ENCODE measurements at regions not wholly inside any gene's neighbourhood (a gene's known extent, or its start where the extent isn't known, plus 50 kb on each side); places are given as distances from the start of the nearest gene placed in this dataset.

GRCh38 chr4:123904882-123905281 is 508.3 kb downstream of the SPRY1 start:
- Histone ChIP-seq H3K4me3 (ENCODE audit: low read depth, low read length) (no peak overlapping the region), H3K27me3 (ENCODE audit: insufficient read depth, low read length) (no peaks in the 10 kb centered on the region), H3K27ac (ENCODE audit: low read depth, low read length) (no peak overlapping the region), H3K36me3 (ENCODE audit: insufficient read depth, low read length) (no peaks in the 10 kb centered on the region), H3K79me2 (ENCODE audit: control insufficient read depth, insufficient read depth, low read length, unreplicated experiment) (no peaks in the 10 kb centered on the region), H3K4me1 (ENCODE audit: control insufficient read depth, insufficient read depth, low read length, unreplicated experiment) (no peaks in the 10 kb centered on the region), H2AFZ (ENCODE audit: low read length, unreplicated experiment) (no peak overlapping the region)

- Histone ChIP-seq H3K36me3 (ENCODE audit: insufficient read depth, low read length) (no peaks in the 10 kb centered on the region), H3K27me3 (ENCODE audit: insufficient read depth, low read length) (no peaks in the 10 kb centered on the region), H3K4me1 (ENCODE audit: control insufficient read depth, insufficient read depth, low read length, unreplicated experiment) (no peaks in the 10 kb centered on the region), H2AFZ (ENCODE audit: low read length, unreplicated experiment) (no peak overlapping the region), H3K4me3 (ENCODE audit: low read depth, low read length) (no peak overlapping the region), H3K27ac (ENCODE audit: low read depth, low read length) (no peak overlapping the region), H3K79me2 (ENCODE audit: control insufficient read depth, insufficient read depth, low read length, unreplicated experiment) (no peaks in the 10 kb centered on the region)
Measured at GRCh38 chr4:123913598-123913997, 517.0 kb downstream of the SPRY1 start.

DNA sequence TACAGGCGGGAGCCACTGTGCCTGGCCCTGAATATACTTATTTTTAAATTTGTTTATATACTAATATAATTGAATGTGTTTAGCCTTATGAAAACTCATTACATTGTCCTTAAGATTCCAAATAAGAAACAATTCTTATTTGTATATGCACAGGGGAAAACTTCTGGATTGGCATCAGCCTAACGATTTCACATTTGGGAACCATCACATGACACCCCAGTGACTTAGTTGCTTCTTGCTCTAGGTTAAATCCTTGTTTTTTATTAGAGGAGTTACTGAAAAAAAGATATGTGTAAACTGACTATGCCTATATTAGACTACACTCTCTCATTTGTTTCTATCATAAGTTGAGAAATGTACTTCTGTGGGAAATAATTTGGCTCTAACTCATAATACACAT is 520.2 kb downstream of the SPRY1 start:
- H3K36me3 ChIP-seq (ENCODE audit: insufficient read depth, low read length), result no peaks in the 10 kb centered on the region
- no peaks in the 10 kb centered on the region for H3K79me2 ChIP-seq (ENCODE audit: control insufficient read depth, insufficient read depth, low read length, unreplicated experiment)
- no peaks in the 10 kb centered on the region for H3K4me1 ChIP-seq (ENCODE audit: control insufficient read depth, insufficient read depth, low read length, unreplicated experiment)
- H2AFZ ChIP-seq (ENCODE audit: low read length, unreplicated experiment), result no peak overlapping the region
- H3K4me3 ChIP-seq (ENCODE audit: low read depth, low read length), result no peak overlapping the region
- no peak overlapping the region for H3K27ac ChIP-seq (ENCODE audit: low read depth, low read length)
- no peaks in the 10 kb centered on the region for H3K27me3 ChIP-seq (ENCODE audit: insufficient read depth, low read length)

GRCh38 chr4:123919576-123920098 is 523.0 kb downstream of the SPRY1 start:
- H3K79me2 ChIP-seq (ENCODE audit: control insufficient read depth, insufficient read depth, low read length, unreplicated experiment), result no peaks in the 10 kb centered on the region
- no peaks in the 10 kb centered on the region for H3K27me3 ChIP-seq (ENCODE audit: insufficient read depth, low read length)
- H2AFZ ChIP-seq (ENCODE audit: low read length, unreplicated experiment), result no peak overlapping the region
- no peak overlapping the region for H3K27ac ChIP-seq (ENCODE audit: low read depth, low read length)
- no peak overlapping the region for H3K4me3 ChIP-seq (ENCODE audit: low read depth, low read length)
- H3K4me1 ChIP-seq (ENCODE audit: control insufficient read depth, insufficient read depth, low read length, unreplicated experiment), result peaks cover 4% of the 10 kb centered on the region
- H3K36me3 ChIP-seq (ENCODE audit: insufficient read depth, low read length), result no peaks in the 10 kb centered on the region

- Histone ChIP-seq H3K79me2 (ENCODE audit: control insufficient read depth, insufficient read depth, low read length, unreplicated experiment) (no peaks in the 10 kb centered on the region), H3K27ac (ENCODE audit: low read depth, low read length) (no peak overlapping the region), H2AFZ (ENCODE audit: low read length, unreplicated experiment) (no peak overlapping the region), H3K27me3 (ENCODE audit: insufficient read depth, low read length) (no peaks in the 10 kb centered on the region), H3K4me1 (ENCODE audit: control insufficient read depth, insufficient read depth, low read length, unreplicated experiment) (peaks cover 4% of the 10 kb centered on the region), H3K4me3 (ENCODE audit: low read depth, low read length) (no peak overlapping the region), H3K36me3 (ENCODE audit: insufficient read depth, low read length) (no peaks in the 10 kb centered on the region)
Measured at GRCh38 chr4:123921339-123921738, 524.7 kb downstream of the SPRY1 start.

- Histone ChIP-seq H3K79me2 (ENCODE audit: control insufficient read depth, insufficient read depth, low read length, unreplicated experiment) (no peaks in the 10 kb centered on the region), H3K27ac (ENCODE audit: low read depth, low read length) (no peak overlapping the region), H3K4me1 (ENCODE audit: control insufficient read depth, insufficient read depth, low read length, unreplicated experiment) (peaks cover 4% of the 10 kb centered on the region), H3K4me3 (ENCODE audit: low read depth, low read length) (no peak overlapping the region), H3K36me3 (ENCODE audit: insufficient read depth, low read length) (no peaks in the 10 kb centered on the region), H3K27me3 (ENCODE audit: insufficient read depth, low read length) (no peaks in the 10 kb centered on the region), H2AFZ (ENCODE audit: low read length, unreplicated experiment) (peak overlapping the region; percentile 37)
Measured at GRCh38 chr4:123922847-123923246, 526.3 kb downstream of the SPRY1 start.

DNA sequence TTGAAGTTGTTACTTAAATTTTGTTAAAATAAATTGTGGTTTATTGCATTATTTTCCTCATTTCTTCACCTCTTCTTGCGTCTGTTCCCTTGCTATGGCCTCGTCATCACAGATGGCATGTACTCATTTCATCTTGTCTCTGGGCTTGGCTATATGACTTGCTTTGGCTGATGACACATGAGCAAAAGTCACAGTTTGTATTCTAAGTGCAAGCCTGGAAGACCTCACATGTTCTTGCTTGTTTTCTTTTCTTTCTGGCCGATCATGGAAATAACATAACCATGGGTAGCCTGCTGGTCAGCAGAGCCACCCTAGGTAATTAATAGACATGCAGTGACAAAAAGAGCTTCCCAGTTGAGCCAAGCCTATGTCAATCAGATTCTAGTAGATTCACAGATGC is 527.9 kb downstream of the SPRY1 start:
- Histone ChIP-seq H3K36me3 (ENCODE audit: insufficient read depth, low read length) (no peaks in the 10 kb centered on the region), H3K27me3 (ENCODE audit: insufficient read depth, low read length) (no peaks in the 10 kb centered on the region), H2AFZ (ENCODE audit: low read length, unreplicated experiment) (no peak overlapping the region)

DNA sequence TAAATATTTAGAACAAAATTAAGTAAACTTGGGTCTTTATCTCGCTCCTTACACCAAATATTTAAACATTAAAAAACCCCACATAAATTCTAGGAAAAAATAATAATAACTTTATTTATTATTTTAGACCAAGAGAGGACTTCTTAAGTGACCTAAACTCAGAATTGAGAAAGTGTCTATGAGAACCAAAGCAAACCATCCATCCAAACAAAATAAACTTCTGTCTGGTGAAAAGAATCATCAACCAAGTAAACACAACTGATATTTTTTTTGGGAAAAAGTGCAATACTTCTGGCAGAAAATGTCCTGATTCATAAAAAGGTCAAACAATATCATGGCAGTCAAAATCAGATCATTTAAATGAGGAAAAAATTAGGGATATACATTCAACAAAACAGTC is 533.0 kb downstream of the SPRY1 start:
- Histone ChIP-seq H2AFZ (ENCODE audit: low read length, unreplicated experiment) (peak overlapping the region; percentile 61), H3K79me2 (ENCODE audit: control insufficient read depth, insufficient read depth, low read length, unreplicated experiment) (no peaks in the 10 kb centered on the region), H3K4me1 (ENCODE audit: control insufficient read depth, insufficient read depth, low read length, unreplicated experiment) (no peaks in the 10 kb centered on the region)

More for the DNA sequence above, 527.9 kb downstream of the SPRY1 start:
- H3K27ac ChIP-seq (ENCODE audit: low read depth, low read length), result no peak overlapping the region
- no peak overlapping the region for H3K4me3 ChIP-seq (ENCODE audit: low read depth, low read length)
- no peaks in the 10 kb centered on the region for H3K79me2 ChIP-seq (ENCODE audit: control insufficient read depth, insufficient read depth, low read length, unreplicated experiment)
- H3K4me1 ChIP-seq (ENCODE audit: control insufficient read depth, insufficient read depth, low read length, unreplicated experiment), result peaks cover 4% of the 10 kb centered on the region

GRCh38 chr4:123930996-123931395 is 534.4 kb downstream of the SPRY1 start:
- H3K79me2 ChIP-seq (ENCODE audit: control insufficient read depth, insufficient read depth, low read length, unreplicated experiment), result no peaks in the 10 kb centered on the region
- no peaks in the 10 kb centered on the region for H3K4me1 ChIP-seq (ENCODE audit: control insufficient read depth, insufficient read depth, low read length, unreplicated experiment)

More for the DNA sequence above, 533.0 kb downstream of the SPRY1 start:
- no peak overlapping the region for H3K27ac ChIP-seq (ENCODE audit: low read depth, low read length)
- H3K27me3 ChIP-seq (ENCODE audit: insufficient read depth, low read length), result no peaks in the 10 kb centered on the region
- no peak overlapping the region for H3K4me3 ChIP-seq (ENCODE audit: low read depth, low read length)
- H3K36me3 ChIP-seq (ENCODE audit: insufficient read depth, low read length), result no peaks in the 10 kb centered on the region

DNA sequence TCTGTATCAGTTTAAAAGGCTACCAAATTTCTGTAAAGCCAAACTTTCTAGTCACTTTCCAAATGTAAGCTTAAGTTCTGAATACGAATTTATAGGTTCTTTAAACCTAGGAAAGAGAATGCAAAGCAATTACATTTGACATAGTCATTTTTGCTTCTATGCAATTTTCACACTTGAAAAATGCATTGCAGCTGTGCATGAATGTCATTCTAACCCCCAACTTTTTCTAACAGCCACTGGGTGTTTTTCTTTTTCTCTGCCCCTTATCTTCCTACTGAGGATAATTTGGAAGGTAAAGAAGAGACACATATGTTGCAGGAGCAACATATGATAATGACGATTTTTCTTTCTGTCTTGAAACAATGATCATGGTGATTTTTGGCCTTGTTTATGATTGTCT is 537.5 kb downstream of the SPRY1 start:
- Histone ChIP-seq H3K4me3 (ENCODE audit: low read depth, low read length) (no peak overlapping the region), H3K4me1 (ENCODE audit: control insufficient read depth, insufficient read depth, low read length, unreplicated experiment) (peaks cover under 1% of the 10 kb centered on the region), H3K36me3 (ENCODE audit: insufficient read depth, low read length) (no peaks in the 10 kb centered on the region), H2AFZ (ENCODE audit: low read length, unreplicated experiment) (no peak overlapping the region), H3K27ac (ENCODE audit: low read depth, low read length) (no peak overlapping the region), H3K27me3 (ENCODE audit: insufficient read depth, low read length) (no peaks in the 10 kb centered on the region), H3K79me2 (ENCODE audit: control insufficient read depth, insufficient read depth, low read length, unreplicated experiment) (no peaks in the 10 kb centered on the region)

More at GRCh38 chr4:123930996-123931395, 534.4 kb downstream of the SPRY1 start:
- Histone ChIP-seq H3K27me3 (ENCODE audit: insufficient read depth, low read length) (no peaks in the 10 kb centered on the region), H3K27ac (ENCODE audit: low read depth, low read length) (no peak overlapping the region), H3K4me3 (ENCODE audit: low read depth, low read length) (no peak overlapping the region), H2AFZ (ENCODE audit: low read length, unreplicated experiment) (no peak overlapping the region), H3K36me3 (ENCODE audit: insufficient read depth, low read length) (no peaks in the 10 kb centered on the region)

DNA sequence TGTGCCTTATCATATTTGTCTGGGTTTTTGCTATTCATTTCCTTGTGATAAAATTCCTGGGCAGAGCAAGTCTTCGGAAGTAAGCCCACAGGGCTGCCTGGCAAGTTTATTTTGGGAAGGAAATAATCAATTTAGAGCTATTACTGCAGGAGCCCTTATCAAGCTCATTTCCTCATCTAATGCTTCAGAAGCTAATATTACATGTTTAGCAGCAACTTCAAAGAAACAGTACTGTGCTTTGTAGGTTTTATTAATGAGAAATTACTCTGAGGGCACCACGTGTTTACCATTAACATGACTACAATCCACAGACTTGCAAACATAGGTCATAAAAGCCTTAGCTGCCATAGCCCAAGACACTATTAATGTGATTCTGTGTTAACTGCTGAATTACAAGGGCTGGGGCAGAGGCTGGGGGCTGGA is 540.0 kb downstream of the SPRY1 start:
- no peaks in the 10 kb centered on the region for H3K79me2 ChIP-seq (ENCODE audit: control insufficient read depth, insufficient read depth, low read length, unreplicated experiment)
- no peak overlapping the region for H3K27ac ChIP-seq (ENCODE audit: low read depth, low read length)
- H3K4me1 ChIP-seq (ENCODE audit: control insufficient read depth, insufficient read depth, low read length, unreplicated experiment), result peaks cover 8% of the 10 kb centered on the region
- H3K36me3 ChIP-seq (ENCODE audit: insufficient read depth, low read length), result no peaks in the 10 kb centered on the region
- no peak overlapping the region for H3K4me3 ChIP-seq (ENCODE audit: low read depth, low read length)
- H3K27me3 ChIP-seq (ENCODE audit: insufficient read depth, low read length), result no peaks in the 10 kb centered on the region
- H2AFZ ChIP-seq (ENCODE audit: low read length, unreplicated experiment), result no peak overlapping the region
